GM06990 (cell line): ENCODE measurements at regions not wholly inside any gene's neighbourhood (a gene's known extent, or its start where the extent isn't known, plus 50 kb on each side); places are given as distances from the start of the nearest gene placed in this dataset.

Source experiments
- DNase-seq: peaks from one replicate; pipeline ENCODE4 v3.0.0-alpha.2; 2011; ENCODE audit not compliant: insufficient read length; ENCODE audit errors: extremely low read depth
- H3K27me3 ChIP-seq: replicated peaks from 2 replicates; pipeline ENCODE4 v1.6.0; 2011; ENCODE audit warnings: low read length; ENCODE audit not compliant: control insufficient read depth, insufficient read depth
- H3K36me3 ChIP-seq: 2 replicates; pipeline ENCODE4 v1.5.1; 2011; ENCODE audit warnings: low read length; ENCODE audit not compliant: control insufficient read depth, insufficient read depth
- H3K4me3 ChIP-seq: replicated peaks from 2 replicates; pipeline ENCODE4 v1.5.1; 2011; ENCODE audit warnings: low read depth, mild to moderate bottlenecking, control low read depth, low read length
- CTCF ChIP-seq: IDR thresholded peaks from 2 replicates; pipeline ENCODE4 v1.5.1; 2011; ENCODE audit warnings: low read length, control low read depth, mild to moderate bottlenecking, inconsistent platforms; ENCODE audit not compliant: insufficient read depth, poor library complexity, severe bottlenecking

GRCh38 chr14:61602003-61602732 lies 93.1 kb upstream of the HIF1A start:
- Histone ChIP-seq H3K27me3 (no peaks in the 10 kb centered on the region), H3K4me3 (no peak overlapping the region), H3K36me3 (no peaks in the 10 kb centered on the region)
- DNase-seq, result no peak
- TF ChIP-seq CTCF, result no peak

- no peaks in the 10 kb centered on the region for H3K36me3 ChIP-seq
- H3K4me3 ChIP-seq, result no peak overlapping the region
- H3K27me3 ChIP-seq, result no peaks in the 10 kb centered on the region
- no peak for TF ChIP-seq CTCF
- no peak for DNase-seq
Observed at GRCh38 chr14:61602733-61603077, 92.6 kb upstream of the HIF1A start.

- no peak for TF ChIP-seq CTCF
- Histone ChIP-seq H3K4me3 (no peak overlapping the region), H3K36me3 (no peaks in the 10 kb centered on the region), H3K27me3 (no peaks in the 10 kb centered on the region)
- no peak for DNase-seq
Observed at GRCh38 chr14:61603736-61604135, 91.6 kb upstream of the HIF1A start.

DNA sequence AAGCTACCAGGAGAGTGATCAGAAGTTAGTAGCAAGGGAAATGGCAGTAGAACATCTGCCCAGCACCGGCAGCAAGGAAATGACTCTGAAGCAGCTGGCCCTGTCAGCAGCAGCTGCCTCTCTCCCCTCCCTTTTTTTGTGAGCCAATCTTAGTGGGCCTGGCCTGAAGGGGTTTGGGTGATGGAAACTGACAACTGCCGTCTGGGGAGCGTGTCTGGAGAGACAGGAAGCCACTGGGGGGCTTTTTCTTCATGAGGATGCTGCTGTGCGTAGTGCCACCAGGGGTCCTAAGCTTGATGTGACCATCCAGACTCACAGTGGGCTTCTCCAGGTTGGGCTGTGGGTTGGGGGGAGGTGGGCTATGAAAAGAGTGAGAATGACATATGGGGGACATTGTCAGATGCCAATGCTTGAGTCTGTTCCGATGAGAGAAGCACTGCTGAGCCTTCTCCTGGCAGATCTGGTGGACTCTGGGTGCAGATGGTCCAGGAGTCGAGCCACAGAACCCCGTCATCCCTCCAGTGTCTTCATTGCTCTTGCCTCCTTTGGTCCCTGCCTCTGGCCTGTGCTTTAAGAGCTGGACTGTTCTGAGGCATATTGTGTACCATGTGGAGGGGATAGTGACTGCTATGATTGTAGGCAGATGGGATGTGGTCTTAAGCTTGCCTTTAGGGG lies 87.6 kb upstream of the HIF1A start:
- Histone ChIP-seq H3K27me3 (no peaks in the 10 kb centered on the region), H3K4me3 (no peak overlapping the region), H3K36me3 (no peaks in the 10 kb centered on the region)
- DNase-seq, result no peak
- peak; percentile 11 for TF ChIP-seq CTCF

- H3K36me3 ChIP-seq, result no peaks in the 10 kb centered on the region
- no peak overlapping the region for H3K4me3 ChIP-seq
- DNase-seq, result no peak
- TF ChIP-seq CTCF, result no peak
- no peaks in the 10 kb centered on the region for H3K27me3 ChIP-seq
Observed at GRCh38 chr14:61608245-61609165, 86.8 kb upstream of the HIF1A start.
